B cell (primary cell): ENCODE measurements at regions not wholly inside any gene's neighbourhood (a gene's known extent, or its start where the extent isn't known, plus 50 kb on each side); places are given as distances from the start of the nearest gene placed in this dataset.

ENCODE experiments used
- ATAC-seq: fragments of 200-7000 bp; cut with Tn5 transposase; one replicate; pipeline ENCODE4 v1.10.0; 2021; ENCODE audit warnings: low read depth, mild to moderate bottlenecking, moderate number of reproducible peaks, moderate library complexity
- CTCF ChIA-PET: fragments of 350-600 bp; sonication (Branson Sonifier 250); formaldehyde crosslinking; loops from one replicate; lab custom pipeline; 2021; ENCODE audit warnings: antibody characterized with exemption, inconsistent platforms; lab: Charles Lee
- POLR2A ChIA-PET: fragments of 350-600 bp; sonication (Branson Sonifier 250); formaldehyde crosslinking; loops from one replicate; lab custom pipeline; 2021; ENCODE audit warnings: antibody characterized with exemption; lab: Charles Lee
- DNase-seq: peaks from one replicate; pipeline ENCODE4 v3.0.0; 2013
- H2AFZ ChIP-seq: 2 replicates; pipeline ENCODE4 v1.6.1; 2012; ENCODE audit warnings: mild to moderate bottlenecking, low read depth, low read length; ENCODE audit not compliant: insufficient read depth, poor library complexity, severe bottlenecking
- H3K27ac ChIP-seq, 2 donors: 1 replicate in 1 of 2; 2 replicates in 1 of 2; pipeline ENCODE4 v1.5.1; 2012 to 2013; ENCODE audit warnings: low read length in 2 of 2, mild to moderate bottlenecking in 2 of 2, moderate library complexity in 1 of 2
- H3K27me3 ChIP-seq, 4 experiments: fragments of 200-600 bp in 1 of 4; sonication (generic) in 1 of 4; replicated peaks in 1 of 4; 1 replicate in 2 of 4; 2 replicates in 2 of 4; pipeline versions ENCODE4 v1.6.1 to v1.7.0; 2013 to 2016; ENCODE audit warnings: low read length in 3 of 4, mild to moderate bottlenecking in 2 of 4, mixed read lengths in 1 of 4, moderate library complexity in 1 of 4; ENCODE audit not compliant: insufficient read depth in 4 of 4, control insufficient read depth in 3 of 4; ENCODE audit errors: control extremely low read depth in 1 of 4
- H3K36me3 ChIP-seq, 2 experiments: replicated peaks in 1 of 2; 1 replicate in 1 of 2; 2 replicates in 1 of 2; pipeline versions ENCODE4 v1.6.1 to v1.7.1; 2013; ENCODE audit warnings: low read length in 1 of 2; ENCODE audit not compliant: insufficient read depth in 2 of 2, control insufficient read depth in 1 of 2; ENCODE audit errors: control extremely low read depth in 1 of 2, extremely low read depth in 1 of 2
- H3K4me1 ChIP-seq, 2 donors: fragments of 200-600 bp in 1 of 2; sonication (generic) in 1 of 2; 1 replicate in 1 of 2; 2 replicates in 1 of 2; pipeline versions ENCODE4 v1.5.1 to v1.6.1; 2013 to 2017; ENCODE audit warnings: low read length in 2 of 2; ENCODE audit not compliant: control insufficient read depth in 2 of 2, insufficient read depth in 2 of 2
- H3K4me2 ChIP-seq: replicated peaks from 2 replicates; pipeline ENCODE3; 2012; ENCODE audit warnings: mild to moderate bottlenecking, low read depth, low read length; ENCODE audit not compliant: poor library complexity, severe bottlenecking
- H3K4me3 ChIP-seq, 5 experiments: fragments of 200-600 bp in 1 of 5; sonication (generic) in 1 of 5; 1 replicate in 3 of 5; 2 replicates in 2 of 5; pipeline versions ENCODE4 v1.5.1 to v1.7.0; 2011 to 2016; ENCODE audit warnings: low read length in 4 of 5, mild to moderate bottlenecking in 4 of 5, low read depth in 2 of 5, control low read depth in 1 of 5, moderate library complexity in 1 of 5; ENCODE audit not compliant: insufficient read depth in 1 of 5; ENCODE audit errors: control extremely low read depth in 1 of 5, extremely low read depth in 1 of 5
- H3K79me2 ChIP-seq: fragments of 200-600 bp; sonication (generic); one replicate; pipeline ENCODE4 v1.6.0; 2016; ENCODE audit warnings: low read length; ENCODE audit not compliant: control insufficient read depth, insufficient read depth
- H3K9ac ChIP-seq: fragments of 200-600 bp; sonication (generic); 2 replicates; pipeline ENCODE4 v1.6.1; 2017; ENCODE audit warnings: mild to moderate bottlenecking, low read length, moderate library complexity
- H3K9me3 ChIP-seq, 3 donors: one replicate each; pipeline versions ENCODE4 v1.6.1 to v1.7.1; 2013; ENCODE audit warnings: low read length in 2 of 3; ENCODE audit not compliant: control insufficient read depth in 2 of 3, insufficient read depth in 1 of 3; ENCODE audit errors: control extremely low read depth in 1 of 3
- H4K20me1 ChIP-seq: 2 replicates; pipeline ENCODE4 v1.6.0; 2012; ENCODE audit warnings: mild to moderate bottlenecking, low read length; ENCODE audit not compliant: insufficient read depth, control insufficient read depth, poor library complexity, severe bottlenecking
- H3K27ac Mint-ChIP-seq: one replicate; pipeline ENCODE4 v1.8.0; 2021; ENCODE audit warnings: mixed read lengths
- H3K27me3 Mint-ChIP-seq: one replicate; pipeline ENCODE4 v1.8.0; 2021; ENCODE audit warnings: mixed read lengths
- H3K4me1 Mint-ChIP-seq: one replicate; pipeline ENCODE4 v1.8.0; 2021; ENCODE audit warnings: mixed read lengths
- H3K4me3 Mint-ChIP-seq: one replicate; pipeline ENCODE4 v1.8.0; 2021; ENCODE audit warnings: mixed read lengths
- H3K9me3 Mint-ChIP-seq: one replicate; pipeline ENCODE4 v1.8.0; 2022; ENCODE audit warnings: mixed read lengths; ENCODE audit not compliant: insufficient read depth
- EZH2 ChIP-seq: IDR thresholded peaks from 2 replicates; pipeline ENCODE4 v1.6.1; 2012; ENCODE audit warnings: borderline replicate concordance, low read depth, mild to moderate bottlenecking, moderate library complexity, low read length; ENCODE audit not compliant: insufficient read depth, poor library complexity, severe bottlenecking
- WGBS: methylation state at CpG from one replicate; pipeline ENCODE4 v1.1.5; 2013; ENCODE audit warnings: missing lambda C conversion rate; ENCODE audit not compliant: insufficient coverage; 5-methylcytosine and 5-hydroxymethylcytosine counted together
- intact Hi-C: fragments of 100-400 bp; cut with micrococcal nuclease; formaldehyde crosslinking; loops from one replicate; pipeline ENCODE4 v1.10.0; 2022
- TF ChIP-seq, protein P1 (sequence below): fragments of 200-600 bp; IDR thresholded peaks from one replicate; pipeline ENCODE4 v1.8.0; 2022; ENCODE audit warnings: antibody characterized with exemption, mild to moderate bottlenecking

DNA sequence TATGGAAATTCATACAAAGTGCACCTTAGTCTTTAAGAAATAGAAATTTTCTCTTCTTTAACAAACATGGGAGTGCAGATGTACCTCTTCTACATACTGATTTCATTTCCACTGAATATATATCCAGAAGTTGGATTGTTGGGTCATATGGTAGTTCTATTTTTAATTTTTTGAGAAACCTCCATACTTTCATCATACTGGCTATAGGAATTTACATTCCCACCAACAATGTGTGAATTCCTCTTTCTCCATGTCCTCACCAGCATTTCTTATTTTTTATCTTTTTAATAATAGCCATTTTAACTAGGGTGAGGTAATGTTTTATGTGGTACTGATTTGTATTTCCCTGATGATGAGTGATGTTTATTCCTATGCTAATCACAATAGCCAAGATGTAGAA lies 87.5 kb downstream of the RGS2 start:
- H3K36me3 ChIP-seq, result no peaks in the 10 kb centered on the region
- DNase-seq (no peak), ATAC-seq (no peak)
- H3K27me3 ChIP-seq, result no peaks in the 10 kb centered on the region
- Mint-ChIP-seq H3K9me3 (no peaks in the 10 kb centered on the region), H3K4me1 (no peaks in the 10 kb centered on the region), H3K27me3 (peaks cover 4% of the 10 kb centered on the region), H3K4me3 (no peak overlapping the region), H3K27ac (no peak overlapping the region)
- intact Hi-C loops, result no loop called here
- no peaks in the 10 kb centered on the region for H3K79me2 ChIP-seq
- no peak overlapping the region for H3K4me3 ChIP-seq
- H3K9me3 ChIP-seq, result peaks cover 0 to 4% (median 1%) of the 10 kb centered on the region in 3 donors
- no peak overlapping the region for H3K9ac ChIP-seq
- CTCF ChIA-PET, result no interaction called here
- H3K4me2 ChIP-seq, result no peak overlapping the region
- H3K4me1 ChIP-seq, result no peaks in the 10 kb centered on the region
- TF ChIP-seq EZH2, result no peak
- TF ChIP-seq, protein P1, sequence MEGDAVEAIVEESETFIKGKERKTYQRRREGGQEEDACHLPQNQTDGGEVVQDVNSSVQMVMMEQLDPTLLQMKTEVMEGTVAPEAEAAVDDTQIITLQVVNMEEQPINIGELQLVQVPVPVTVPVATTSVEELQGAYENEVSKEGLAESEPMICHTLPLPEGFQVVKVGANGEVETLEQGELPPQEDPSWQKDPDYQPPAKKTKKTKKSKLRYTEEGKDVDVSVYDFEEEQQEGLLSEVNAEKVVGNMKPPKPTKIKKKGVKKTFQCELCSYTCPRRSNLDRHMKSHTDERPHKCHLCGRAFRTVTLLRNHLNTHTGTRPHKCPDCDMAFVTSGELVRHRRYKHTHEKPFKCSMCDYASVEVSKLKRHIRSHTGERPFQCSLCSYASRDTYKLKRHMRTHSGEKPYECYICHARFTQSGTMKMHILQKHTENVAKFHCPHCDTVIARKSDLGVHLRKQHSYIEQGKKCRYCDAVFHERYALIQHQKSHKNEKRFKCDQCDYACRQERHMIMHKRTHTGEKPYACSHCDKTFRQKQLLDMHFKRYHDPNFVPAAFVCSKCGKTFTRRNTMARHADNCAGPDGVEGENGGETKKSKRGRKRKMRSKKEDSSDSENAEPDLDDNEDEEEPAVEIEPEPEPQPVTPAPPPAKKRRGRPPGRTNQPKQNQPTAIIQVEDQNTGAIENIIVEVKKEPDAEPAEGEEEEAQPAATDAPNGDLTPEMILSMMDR, result no peak
- H2AFZ ChIP-seq, result no peak overlapping the region
- H3K27ac ChIP-seq, result no peak overlapping the region
- POLR2A ChIA-PET, result no interaction called here
- no peaks in the 10 kb centered on the region for H4K20me1 ChIP-seq

- WGBS, result no CpG with 5 or more reads among the region's 1 CpG
- TF ChIP-seq, protein P1, result no peak
- TF ChIP-seq EZH2, result no peak
Observed at GRCh38 chr1:192901500-192901899, 92.7 kb downstream of the RGS2 start.

More at GRCh38 chr1:192901500-192901899, 92.7 kb downstream of the RGS2 start:
- H3K27ac Mint-ChIP-seq, result no peak overlapping the region
- no peak for ATAC-seq
- no peak for DNase-seq
- no peak overlapping the region for H3K27ac ChIP-seq
- no peaks in the 10 kb centered on the region for H3K27me3 ChIP-seq
- H4K20me1 ChIP-seq, result no peaks in the 10 kb centered on the region
- peaks cover 4% of the 10 kb centered on the region for H3K4me1 Mint-ChIP-seq
- no peaks in the 10 kb centered on the region for H3K79me2 ChIP-seq
- H3K9me3 ChIP-seq, result peaks cover 0 to under 1% (median 0%) of the 10 kb centered on the region in 3 donors
- no peaks in the 10 kb centered on the region for H3K27me3 Mint-ChIP-seq
- H3K9ac ChIP-seq, result no peak overlapping the region
- no peaks in the 10 kb centered on the region for H3K36me3 ChIP-seq
- H3K9me3 Mint-ChIP-seq, result no peaks in the 10 kb centered on the region
- H3K4me3 ChIP-seq, result no peak overlapping the region
- H3K4me1 ChIP-seq, result peaks cover 0 to 4% of the 10 kb centered on the region in 2 donors
- ChIA-PET CTCF (no interaction called here), POLR2A (no interaction called here)
- intact Hi-C loops, result no loop called here
- no peak overlapping the region for H3K4me3 Mint-ChIP-seq
- H2AFZ ChIP-seq, result no peak overlapping the region
- H3K4me2 ChIP-seq, result no peak overlapping the region
